Breast epithelium (tissue), 3 donors: ENCODE measurements at regions not wholly inside any gene's neighbourhood (a gene's known extent, or its start where the extent isn't known, plus 50 kb on each side); places are given as distances from the start of the nearest gene placed in this dataset.

Experiments
- CTCF ChIP-seq, 3 donors: fragments of 450-650 bp; IDR thresholded peaks; one replicate each; pipeline ENCODE4 v1.5.1; 2016 to 2017; ENCODE audit warnings: antibody characterized with exemption in 3 of 3, mild to moderate bottlenecking in 3 of 3, moderate library complexity in 3 of 3
- POLR2A ChIP-seq: fragments of 450-650 bp; IDR thresholded peaks from one replicate; pipeline ENCODE4 v1.6.1; 2016; ENCODE audit warnings: antibody characterized with exemption, mild to moderate bottlenecking, moderate library complexity
- POLR2AphosphoS5 ChIP-seq, 3 donors: sonication (generic); formaldehyde crosslinking; IDR thresholded peaks; one replicate each; pipeline ENCODE4 v1.6.1; 2017; ENCODE audit warnings: antibody characterized with exemption in 3 of 3

DNA sequence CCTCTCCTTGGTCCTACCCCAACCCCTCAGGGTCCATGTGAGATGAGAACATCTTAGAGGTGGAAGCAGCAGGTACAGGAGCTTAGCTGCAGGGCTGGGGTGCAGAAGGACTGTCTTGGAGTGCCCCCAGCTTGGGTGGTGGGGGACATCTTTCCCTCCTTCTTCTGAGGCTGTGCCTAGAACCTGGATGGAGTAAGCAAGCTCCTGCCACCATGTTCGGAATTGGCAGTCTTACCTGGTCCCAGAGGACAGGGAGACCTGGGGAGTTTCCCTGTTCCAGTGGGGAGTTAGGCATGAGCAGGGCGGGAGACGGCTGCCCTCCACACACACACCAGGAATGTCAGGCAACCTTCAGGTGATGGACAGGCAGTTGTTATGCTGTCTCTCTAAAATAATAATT, 131.0 kb upstream of the COPS8 start:
- TF ChIP-seq CTCF (IDR thresholded peaks at IDR 0.05) (no peak), POLR2A (no peak), POLR2AphosphoS5 (IDR thresholded peaks at IDR 0.05) (no peak)
